SK-N-SH (cell line): ENCODE measurements at regions not wholly inside any gene's neighbourhood (a gene's known extent, or its start where the extent isn't known, plus 50 kb on each side); places are given as distances from the start of the nearest gene placed in this dataset.

Experiments used
- CTCF ChIA-PET: fragments of 300-600, 350-600 bp; formaldehyde crosslinking; extraction: SDS; loops from one replicate; lab custom pipeline; 2021; lab: Yijun Ruan, JAX
- POLR2A ChIA-PET: fragments of 350-600 bp; sonication (Branson Sonifier 250); formaldehyde crosslinking; extraction: SDS; loops from one replicate; lab custom pipeline; 2020; ENCODE audit warnings: antibody characterized with exemption, inconsistent platforms; lab: Yijun Ruan, JAX
- DNase-seq: peaks from one replicate; pipeline ENCODE4 v3.0.0; 2012
- H2AFZ ChIP-seq: fragments of 200-600 bp; sonication (generic); 2 replicates; pipeline ENCODE4 v1.8.1; 2016; ENCODE audit warnings: antibody characterized with exemption, mild to moderate bottlenecking, low read depth
- H3F3A ChIP-seq: fragments of 200-600 bp; sonication (generic); replicated peaks from 2 replicates; pipeline ENCODE3; 2016; ENCODE audit warnings: antibody characterized with exemption, mild to moderate bottlenecking; ENCODE audit not compliant: insufficient read depth
- H3K27ac ChIP-seq, 2 experiments: fragments of 200-500 bp in 1 of 2; fragments of 200-600 bp in 1 of 2; sonication (Bioruptor generic) in 1 of 2; sonication (generic), shearing (Covaris generic) in 1 of 2; 2 replicates each; pipeline versions ENCODE4 v1.5.1 to v1.6.1; 2014 to 2016; ENCODE audit warnings: low read depth in 2 of 2, inconsistent platforms in 1 of 2, low read length in 1 of 2, mild to moderate bottlenecking in 1 of 2, mixed read lengths in 1 of 2
- H3K27me3 ChIP-seq: fragments of 200-600 bp; sonication (generic), shearing (Covaris generic); 2 replicates; pipeline ENCODE4 v1.6.1; 2016; ENCODE audit warnings: mixed run types; ENCODE audit not compliant: insufficient read depth
- H3K36me3 ChIP-seq, 2 experiments: fragments of 200-500 bp in 1 of 2; fragments of 200-600 bp in 1 of 2; sonication (Bioruptor generic) in 1 of 2; sonication (generic) in 1 of 2; replicated peaks in 1 of 2; 2 replicates each; pipeline versions ENCODE3 to v1.5.1; 2014 to 2016; ENCODE audit warnings: low read length in 1 of 2, mild to moderate bottlenecking in 1 of 2; ENCODE audit not compliant: insufficient read depth in 2 of 2, control insufficient read depth in 1 of 2
- H3K4me1 ChIP-seq, 2 experiments: fragments of 200-500 bp in 1 of 2; fragments of 200-600 bp in 1 of 2; sonication (Bioruptor generic) in 1 of 2; sonication (generic), shearing (Covaris generic) in 1 of 2; 2 replicates each; pipeline versions ENCODE4 v1.5.1 to v1.6.1; 2014 to 2016; ENCODE audit warnings: low read depth in 1 of 2, low read length in 1 of 2, mixed run types in 1 of 2; ENCODE audit not compliant: insufficient read depth in 2 of 2, control insufficient read depth in 1 of 2
- H3K4me2 ChIP-seq: fragments of 200-600 bp; sonication (generic), shearing (Covaris generic); 2 replicates; pipeline ENCODE4 v1.6.1; 2017; ENCODE audit warnings: mixed run types
- H3K4me3 ChIP-seq, 2 experiments: fragments of 200-500 bp in 1 of 2; fragments of 200-600 bp in 1 of 2; sonication (Bioruptor generic) in 1 of 2; sonication (generic), shearing (Covaris generic) in 1 of 2; 2 replicates each; pipeline versions ENCODE4 v1.5.1 to v1.8.1; 2014 to 2016; ENCODE audit warnings: low read depth in 2 of 2, inconsistent platforms in 1 of 2, low read length in 1 of 2, mild to moderate bottlenecking in 1 of 2, mixed read lengths in 1 of 2, moderate library complexity in 1 of 2
- H3K79me2 ChIP-seq: fragments of 200-600 bp; sonication (generic); 2 replicates; pipeline ENCODE4 v1.8.1; 2017; ENCODE audit warnings: mild to moderate bottlenecking; ENCODE audit not compliant: insufficient read depth
- H3K9ac ChIP-seq: fragments of 200-600 bp; sonication (generic); 2 replicates; pipeline ENCODE4 v1.6.1; 2017; ENCODE audit warnings: mixed run types
- H3K9me2 ChIP-seq: fragments of 200-600 bp; sonication (generic); 2 replicates; pipeline ENCODE4 v1.6.1; 2017; ENCODE audit warnings: mixed run types
- H3K9me3 ChIP-seq: fragments of 200-600 bp; sonication (generic); 2 replicates; pipeline ENCODE4 v1.6.1; 2017; ENCODE audit warnings: mixed run types, mild to moderate bottlenecking, moderate library complexity
- H4K20me1 ChIP-seq: fragments of 200-600 bp; sonication (generic); 2 replicates; pipeline ENCODE4 v1.6.1; 2017; ENCODE audit warnings: mild to moderate bottlenecking, mixed run types; ENCODE audit not compliant: insufficient read depth
- CHD2 ChIP-seq: fragments of 150-350 bp; IDR thresholded peaks from 2 replicates; pipeline ENCODE4 v1.6.1; 2018; ENCODE audit warnings: low read length; ENCODE audit not compliant: partially characterized antibody
- ELF1 ChIP-seq: IDR thresholded peaks from 2 replicates; pipeline ENCODE4 v1.4.0; 2012
- EP300 ChIP-seq, 2 experiments: IDR thresholded peaks; 2 replicates each; pipeline versions ENCODE4 v1.4.0 to v1.6.1; 2012; ENCODE audit warnings: borderline replicate concordance in 1 of 2, low read depth in 1 of 2, low read length in 1 of 2
- FOSL2 ChIP-seq: IDR thresholded peaks from 2 replicates; pipeline ENCODE4 v1.4.0; 2012; ENCODE audit warnings: low read depth, mild to moderate bottlenecking, moderate library complexity, borderline replicate concordance
- FOXM1 ChIP-seq: IDR thresholded peaks from 2 replicates; pipeline ENCODE4 v1.4.0; 2012; ENCODE audit warnings: low read depth, mild to moderate bottlenecking
- GABPA ChIP-seq: IDR thresholded peaks from 2 replicates; pipeline ENCODE4 v1.4.0; 2012; ENCODE audit warnings: low read depth, mild to moderate bottlenecking
- GATA2 ChIP-seq: sonication (generic); formaldehyde crosslinking; IDR thresholded peaks from 2 replicates; pipeline ENCODE4 v1.5.0; 2020; ENCODE audit warnings: mild to moderate bottlenecking, missing genetic modification reagents
- MEF2A ChIP-seq: IDR thresholded peaks from 2 replicates; pipeline ENCODE4 v1.4.0; 2012; ENCODE audit warnings: low read depth, borderline replicate concordance
- MXI1 ChIP-seq: IDR thresholded peaks from 2 replicates; pipeline ENCODE4 v1.6.1; 2012; ENCODE audit warnings: mild to moderate bottlenecking, low read depth, low read length, improper control_type of control experiment
- NFIC ChIP-seq: IDR thresholded peaks from 2 replicates; pipeline ENCODE4 v1.4.0; 2012; ENCODE audit warnings: borderline replicate concordance
- POLR2AphosphoS5 ChIP-seq: IDR thresholded peaks from 2 replicates; pipeline ENCODE4 v1.6.1; 2012; ENCODE audit warnings: low read depth, low read length
- RAD21 ChIP-seq: IDR thresholded peaks from 2 replicates; pipeline ENCODE4 v1.6.1; 2012; ENCODE audit warnings: mild to moderate bottlenecking, low read length
- RFX5 ChIP-seq: IDR thresholded peaks from 2 replicates; pipeline ENCODE4 v1.6.1; 2012; ENCODE audit warnings: mild to moderate bottlenecking, improper control_type of control experiment, low read length
- RXRA ChIP-seq: IDR thresholded peaks from 2 replicates; pipeline ENCODE4 v1.4.0; 2012; ENCODE audit warnings: low read depth, mild to moderate bottlenecking, borderline replicate concordance
- SMC3 ChIP-seq: IDR thresholded peaks from 2 replicates; pipeline ENCODE4 v1.6.1; 2012; ENCODE audit warnings: low read depth, low read length, improper control_type of control experiment
- TAF1 ChIP-seq: IDR thresholded peaks from 2 replicates; pipeline ENCODE4 v1.6.1; 2012; ENCODE audit warnings: low read depth, mild to moderate bottlenecking, low read length, moderate library complexity, borderline replicate concordance
- TEAD4 ChIP-seq: IDR thresholded peaks from 2 replicates; pipeline ENCODE4 v1.4.0; 2012; ENCODE audit warnings: mild to moderate bottlenecking, borderline replicate concordance; ENCODE audit not compliant: insufficient read depth
- YY1 ChIP-seq: IDR thresholded peaks from 2 replicates; pipeline ENCODE4 v1.4.0; 2012; ENCODE audit warnings: low read depth, mild to moderate bottlenecking
- WGBS: methylation state at CpG from one replicate; pipeline ENCODE4 v1.1.6; 2017; ENCODE audit warnings: low lambda C conversion rate; 5-methylcytosine and 5-hydroxymethylcytosine counted together
- TF ChIP-seq, protein P1 (sequence below): fragments of 200-600 bp; sonication (generic); IDR thresholded peaks from 2 replicates; pipeline ENCODE4 v1.6.1; 2017; ENCODE audit warnings: antibody characterized with exemption, mild to moderate bottlenecking, moderate library complexity
- TF ChIP-seq, protein P2 (sequence below): IDR thresholded peaks from 2 replicates; pipeline ENCODE4 v1.4.0; 2012; ENCODE audit warnings: low read depth, borderline replicate concordance
- TF ChIP-seq, protein P3 (sequence below): fragments of 150-350 bp; IDR thresholded peaks from 2 replicates; pipeline ENCODE4 v1.6.1; 2016; ENCODE audit warnings: mild to moderate bottlenecking, low read depth, low read length

DNA sequence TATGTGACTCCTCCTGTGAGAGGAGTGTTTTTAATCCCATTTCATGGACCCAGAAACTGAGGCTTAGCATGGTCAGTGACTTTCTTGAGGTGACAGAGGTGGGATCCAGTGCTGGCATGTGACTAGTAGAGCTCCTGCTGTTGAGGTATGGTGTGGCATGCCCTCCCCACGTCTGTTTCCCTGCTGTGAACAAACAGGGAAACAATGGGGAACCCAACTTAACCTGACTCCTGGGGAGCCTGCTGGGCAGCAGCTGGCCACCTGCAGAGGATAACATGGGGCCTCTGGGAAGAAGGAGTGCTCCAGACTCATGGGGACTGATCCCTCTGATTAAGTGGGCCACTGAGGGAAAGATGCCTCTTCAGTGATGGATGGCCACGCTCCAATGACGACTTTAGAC lies 114.0 kb downstream of the BEGAIN start:
- CTCF ChIA-PET, result interaction anchor here (1.3 kb wide), 1 partner anchor 33 kb away, joined by 3 read pairs; no protein-coding TSS in a partner anchor
- H3K9me3 ChIP-seq, result no peaks in the 10 kb centered on the region
- H3K79me2 ChIP-seq, result no peaks in the 10 kb centered on the region
- TF ChIP-seq RAD21 (no peak), TEAD4 (no peak), NFIC (no peak), POLR2AphosphoS5 (no peak), EP300 (IDR thresholded peaks at IDR 0.05; ENCODE audit: borderline replicate concordance in 1 of 2, low read depth in 1 of 2, low read length in 1 of 2) (no peak), FOSL2 (no peak), FOXM1 (no peak), ELF1 (no peak), YY1 (no peak), CHD2 (no peak)
- TF ChIP-seq, protein P1, sequence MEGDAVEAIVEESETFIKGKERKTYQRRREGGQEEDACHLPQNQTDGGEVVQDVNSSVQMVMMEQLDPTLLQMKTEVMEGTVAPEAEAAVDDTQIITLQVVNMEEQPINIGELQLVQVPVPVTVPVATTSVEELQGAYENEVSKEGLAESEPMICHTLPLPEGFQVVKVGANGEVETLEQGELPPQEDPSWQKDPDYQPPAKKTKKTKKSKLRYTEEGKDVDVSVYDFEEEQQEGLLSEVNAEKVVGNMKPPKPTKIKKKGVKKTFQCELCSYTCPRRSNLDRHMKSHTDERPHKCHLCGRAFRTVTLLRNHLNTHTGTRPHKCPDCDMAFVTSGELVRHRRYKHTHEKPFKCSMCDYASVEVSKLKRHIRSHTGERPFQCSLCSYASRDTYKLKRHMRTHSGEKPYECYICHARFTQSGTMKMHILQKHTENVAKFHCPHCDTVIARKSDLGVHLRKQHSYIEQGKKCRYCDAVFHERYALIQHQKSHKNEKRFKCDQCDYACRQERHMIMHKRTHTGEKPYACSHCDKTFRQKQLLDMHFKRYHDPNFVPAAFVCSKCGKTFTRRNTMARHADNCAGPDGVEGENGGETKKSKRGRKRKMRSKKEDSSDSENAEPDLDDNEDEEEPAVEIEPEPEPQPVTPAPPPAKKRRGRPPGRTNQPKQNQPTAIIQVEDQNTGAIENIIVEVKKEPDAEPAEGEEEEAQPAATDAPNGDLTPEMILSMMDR, result no peak
- TF ChIP-seq, protein P2, sequence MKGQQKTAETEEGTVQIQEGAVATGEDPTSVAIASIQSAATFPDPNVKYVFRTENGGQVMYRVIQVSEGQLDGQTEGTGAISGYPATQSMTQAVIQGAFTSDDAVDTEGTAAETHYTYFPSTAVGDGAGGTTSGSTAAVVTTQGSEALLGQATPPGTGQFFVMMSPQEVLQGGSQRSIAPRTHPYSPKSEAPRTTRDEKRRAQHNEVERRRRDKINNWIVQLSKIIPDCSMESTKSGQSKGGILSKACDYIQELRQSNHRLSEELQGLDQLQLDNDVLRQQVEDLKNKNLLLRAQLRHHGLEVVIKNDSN, result no peak
- TF ChIP-seq, protein P3, sequence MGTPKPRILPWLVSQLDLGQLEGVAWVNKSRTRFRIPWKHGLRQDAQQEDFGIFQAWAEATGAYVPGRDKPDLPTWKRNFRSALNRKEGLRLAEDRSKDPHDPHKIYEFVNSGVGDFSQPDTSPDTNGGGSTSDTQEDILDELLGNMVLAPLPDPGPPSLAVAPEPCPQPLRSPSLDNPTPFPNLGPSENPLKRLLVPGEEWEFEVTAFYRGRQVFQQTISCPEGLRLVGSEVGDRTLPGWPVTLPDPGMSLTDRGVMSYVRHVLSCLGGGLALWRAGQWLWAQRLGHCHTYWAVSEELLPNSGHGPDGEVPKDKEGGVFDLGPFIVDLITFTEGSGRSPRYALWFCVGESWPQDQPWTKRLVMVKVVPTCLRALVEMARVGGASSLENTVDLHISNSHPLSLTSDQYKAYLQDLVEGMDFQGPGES, result no peak
- H3K4me1 ChIP-seq, result peaks cover 12 to 51% of the 10 kb centered on the region in 2 experiments
- no peak overlapping the region for H2AFZ ChIP-seq
- no peak overlapping the region for H3K4me2 ChIP-seq
- POLR2A ChIA-PET, result no interaction called here
- peak overlapping the region in 1 of 2 experiments; percentile 75; a peak in 1 of 4 replicates for H3K27ac ChIP-seq
- H3K9ac ChIP-seq, result no peak overlapping the region
- H4K20me1 ChIP-seq, result no peaks in the 10 kb centered on the region
- no peak for DNase-seq
- no peaks in the 10 kb centered on the region for H3K27me3 ChIP-seq
- no peaks in the 10 kb centered on the region for H3K9me2 ChIP-seq
- H3F3A ChIP-seq, result peaks cover 26% of the 10 kb centered on the region
- H3K4me3 ChIP-seq, result no peak overlapping the region
- WGBS, result 100% methylated on average over 2 of the region's 3 CpGs
- peaks cover 0 to 7% of the 10 kb centered on the region in 2 experiments for H3K36me3 ChIP-seq

DNA sequence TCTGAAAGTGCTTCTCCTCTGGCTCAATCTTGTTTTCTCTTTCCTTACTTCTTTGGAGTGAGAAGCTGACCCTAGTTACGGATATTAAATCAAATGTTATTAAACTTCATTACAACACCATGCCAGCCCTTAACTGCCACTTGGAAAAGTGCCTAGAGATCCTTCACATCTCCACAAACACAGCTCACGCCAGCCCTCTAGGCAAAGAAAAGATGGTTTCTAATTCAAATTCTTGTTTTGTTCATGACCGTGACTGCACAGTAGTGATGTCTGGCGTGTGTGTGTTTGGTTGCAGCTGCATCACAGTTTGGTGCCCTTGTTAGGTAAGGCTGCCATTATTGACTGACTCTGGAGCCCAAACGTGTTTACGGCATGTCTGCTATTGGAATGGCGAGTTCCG lies 113.0 kb downstream of the BEGAIN start:
- Histone ChIP-seq H3K36me3 (peaks cover 0 to 6% of the 10 kb centered on the region in 2 experiments), H2AFZ (no peak overlapping the region), H3K27ac (peak overlapping the region in 1 of 2 experiments; percentile 75; a peak in 2 of 4 replicates), H3K79me2 (no peaks in the 10 kb centered on the region), H3K4me3 (no peak overlapping the region), H3K27me3 (no peaks in the 10 kb centered on the region), H3K4me2 (no peak overlapping the region), H3K9me3 (no peaks in the 10 kb centered on the region)
- POLR2A ChIA-PET, result interaction anchor here (0.6 kb wide), 1 partner anchor 15 kb away, joined by 3 read pairs; no protein-coding TSS in a partner anchor
- no peak for DNase-seq
- WGBS, result 92% methylated on average over 8 of the region's 8 CpGs
- TF ChIP-seq GABPA, result no peak
- TF ChIP-seq RAD21, result no peak
- TF ChIP-seq TAF1, result no peak
- TF ChIP-seq, protein P3, result no peak
- TF ChIP-seq RFX5, result no peak
- no peak for TF ChIP-seq TEAD4
- TF ChIP-seq GATA2 (CRISPR knock-in tag), result no peak
- TF ChIP-seq MEF2A, result no peak
- no peak for TF ChIP-seq NFIC
- TF ChIP-seq RXRA, result no peak
- no peak for TF ChIP-seq SMC3
- no peak for TF ChIP-seq ELF1
- no peak for TF ChIP-seq MXI1
- TF ChIP-seq, all 33 proteins: peak for 0
- H3K9me2 ChIP-seq, result no peaks in the 10 kb centered on the region
- no peak overlapping the region for H3K9ac ChIP-seq
- H3K4me1 ChIP-seq, result peaks cover 12 to 55% of the 10 kb centered on the region in 2 experiments
- H4K20me1 ChIP-seq, result no peaks in the 10 kb centered on the region
- peaks cover 26% of the 10 kb centered on the region for H3F3A ChIP-seq
- CTCF ChIA-PET, result interaction anchor here (0.7 to 1.3 kb wide), 2 partner anchors 18 to 34 kb away, joined by 3 read pairs; no protein-coding TSS in a partner anchor
